ENCODE measurements at regions not wholly inside any gene's neighbourhood (a gene's known extent, or its start where the extent isn't known, plus 50 kb on each side); places are given as distances from the start of the nearest gene placed in this dataset.

DNA sequence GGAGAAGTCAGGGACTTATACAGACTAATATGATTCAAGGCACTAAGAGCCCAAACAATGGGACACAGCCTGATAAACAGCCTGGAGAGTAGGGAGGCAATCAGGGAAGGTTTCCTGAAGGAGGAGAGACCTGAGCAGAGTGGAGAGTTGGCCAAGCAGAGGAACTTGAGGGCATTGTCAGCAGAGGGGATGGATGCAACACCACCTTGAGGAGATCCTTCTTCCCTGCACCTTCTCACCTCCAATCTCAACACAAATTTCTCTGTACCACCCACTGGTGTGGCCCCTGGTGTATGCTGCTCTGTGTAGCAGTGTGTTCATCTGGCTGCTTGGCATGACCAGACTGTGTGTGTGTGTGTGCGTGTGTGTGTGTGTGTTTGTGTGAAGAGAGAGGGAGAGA is 146.2 kb downstream of the WDR11 start:
- Histone ChIP-seq H3K79me2 (replicated peaks; ENCODE audit: insufficient read depth) (no peaks in the 10 kb centered on the region), H4K20me1 (replicated peaks; ENCODE audit: insufficient read depth) (no peaks in the 10 kb centered on the region), H3K27me3 (ENCODE audit: insufficient read depth) (no peaks in the 10 kb centered on the region), H3K4me3 (no peak overlapping the region), H3K4me1 (ENCODE audit: insufficient read depth) (no peaks in the 10 kb centered on the region), H3K27ac (ENCODE audit: low read depth) (no peak overlapping the region), H2AFZ (no peak overlapping the region), H3K4me2 (no peak overlapping the region), H3F3A (replicated peaks; ENCODE audit: low read depth) (no peaks in the 10 kb centered on the region), H3K9me2 (ENCODE audit: insufficient read depth) (peaks cover 5% of the 10 kb centered on the region; the same call in 1 of the 2 replicates), H3K36me3 (ENCODE audit: insufficient read depth) (no peaks in the 10 kb centered on the region; the same call in 1 of the 2 replicates)
- H3K27me3 Mint-ChIP-seq (ENCODE audit: insufficient read depth, low read depth, poor library complexity): peaks cover 6% of the 10 kb centered on the region
- no peak overlapping the region for H3K27ac Mint-ChIP-seq
- DNase-seq (ENCODE audit: low spot score) (no peak), ATAC-seq (no peak)
- H3K4me1 Mint-ChIP-seq: peaks cover 6% of the 10 kb centered on the region
- H3K36me3 Mint-ChIP-seq (ENCODE audit: low read depth): peaks cover 14% of the 10 kb centered on the region
- no peak overlapping the region for H3K4me3 Mint-ChIP-seq
- peaks cover 29% of the 10 kb centered on the region for H3K9me3 Mint-ChIP-seq
- no peak for TF ChIP-seq ZNF114 (CRISPR knock-in tag; IDR thresholded peaks at IDR 0.05)
- no peak for TF ChIP-seq JUNB (IDR thresholded peaks at IDR 0.05; ENCODE audit: unreplicated experiment)
- TF ChIP-seq EZH2phosphoT487 (IDR thresholded peaks at IDR 0.05; ENCODE audit: unreplicated experiment): no peak
- no peak for TF ChIP-seq NANOG (IDR thresholded peaks at IDR 0.05; ENCODE audit: borderline replicate concordance)
- TF ChIP-seq, protein P1, sequence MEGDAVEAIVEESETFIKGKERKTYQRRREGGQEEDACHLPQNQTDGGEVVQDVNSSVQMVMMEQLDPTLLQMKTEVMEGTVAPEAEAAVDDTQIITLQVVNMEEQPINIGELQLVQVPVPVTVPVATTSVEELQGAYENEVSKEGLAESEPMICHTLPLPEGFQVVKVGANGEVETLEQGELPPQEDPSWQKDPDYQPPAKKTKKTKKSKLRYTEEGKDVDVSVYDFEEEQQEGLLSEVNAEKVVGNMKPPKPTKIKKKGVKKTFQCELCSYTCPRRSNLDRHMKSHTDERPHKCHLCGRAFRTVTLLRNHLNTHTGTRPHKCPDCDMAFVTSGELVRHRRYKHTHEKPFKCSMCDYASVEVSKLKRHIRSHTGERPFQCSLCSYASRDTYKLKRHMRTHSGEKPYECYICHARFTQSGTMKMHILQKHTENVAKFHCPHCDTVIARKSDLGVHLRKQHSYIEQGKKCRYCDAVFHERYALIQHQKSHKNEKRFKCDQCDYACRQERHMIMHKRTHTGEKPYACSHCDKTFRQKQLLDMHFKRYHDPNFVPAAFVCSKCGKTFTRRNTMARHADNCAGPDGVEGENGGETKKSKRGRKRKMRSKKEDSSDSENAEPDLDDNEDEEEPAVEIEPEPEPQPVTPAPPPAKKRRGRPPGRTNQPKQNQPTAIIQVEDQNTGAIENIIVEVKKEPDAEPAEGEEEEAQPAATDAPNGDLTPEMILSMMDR (conservative IDR thresholded peaks at IDR 0.05; ENCODE audit: low read depth in 2 of 2): peak in 1 of 2 experiments; percentile 30; a peak in 2 of 4 replicates
- no peak for TF ChIP-seq POLR2AphosphoS5 (IDR thresholded peaks at IDR 0.05; ENCODE audit: low read depth)

DNA sequence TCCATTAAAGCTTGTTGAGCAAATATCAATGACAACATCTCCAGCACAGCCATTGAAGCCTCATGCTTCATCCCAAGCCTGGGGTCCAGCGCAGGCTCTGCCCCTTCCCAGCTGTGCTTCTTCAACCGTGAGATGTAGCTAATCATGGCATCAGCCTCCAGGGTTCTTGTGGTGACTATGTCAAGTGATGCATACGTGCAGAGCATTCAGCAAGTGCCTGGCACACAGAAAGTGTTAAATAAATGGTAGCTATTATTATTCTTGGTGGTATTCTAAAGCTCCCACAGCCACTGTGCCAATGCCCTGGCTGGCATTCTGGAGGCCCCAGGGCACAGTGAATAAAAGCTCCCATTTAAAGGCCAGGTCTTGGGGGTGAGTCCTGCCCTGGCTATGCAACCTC is 146.6 kb downstream of the WDR11 start:
- no peak overlapping the region for H3K4me3 ChIP-seq
- no peak overlapping the region for H3K27ac ChIP-seq (ENCODE audit: low read depth)
- H3K4me2 ChIP-seq: no peak overlapping the region
- Mint-ChIP-seq H3K4me3 (no peak overlapping the region), H3K36me3 (ENCODE audit: low read depth) (peaks cover 14% of the 10 kb centered on the region), H3K27me3 (ENCODE audit: insufficient read depth, low read depth, poor library complexity) (peaks cover 6% of the 10 kb centered on the region), H3K9me3 (peaks cover 25% of the 10 kb centered on the region), H3K4me1 (peaks cover 6% of the 10 kb centered on the region), H3K27ac (no peak overlapping the region)
- ATAC-seq: no peak
- H2AFZ ChIP-seq: no peak overlapping the region
- H3K27me3 ChIP-seq (ENCODE audit: insufficient read depth): no peaks in the 10 kb centered on the region
- peaks cover 5% of the 10 kb centered on the region; the same call in 1 of the 2 replicates for H3K9me2 ChIP-seq (ENCODE audit: insufficient read depth)
- no peaks in the 10 kb centered on the region for H3K4me1 ChIP-seq (ENCODE audit: insufficient read depth)
- H3F3A ChIP-seq (replicated peaks; ENCODE audit: low read depth): no peaks in the 10 kb centered on the region
- no peaks in the 10 kb centered on the region for H4K20me1 ChIP-seq (replicated peaks; ENCODE audit: insufficient read depth)
- H3K79me2 ChIP-seq (replicated peaks; ENCODE audit: insufficient read depth): no peaks in the 10 kb centered on the region
- H3K36me3 ChIP-seq (ENCODE audit: insufficient read depth): no peaks in the 10 kb centered on the region; the same call in 1 of the 2 replicates
- no peak for DNase-seq (ENCODE audit: low spot score)
- TF ChIP-seq JUNB (IDR thresholded peaks at IDR 0.05; ENCODE audit: unreplicated experiment) (no peak), POLR2AphosphoS5 (IDR thresholded peaks at IDR 0.05; ENCODE audit: low read depth) (no peak), CREB1 (CRISPR knock-in tag; IDR thresholded peaks at IDR 0.05; ENCODE audit: low read depth) (no peak)

DNA sequence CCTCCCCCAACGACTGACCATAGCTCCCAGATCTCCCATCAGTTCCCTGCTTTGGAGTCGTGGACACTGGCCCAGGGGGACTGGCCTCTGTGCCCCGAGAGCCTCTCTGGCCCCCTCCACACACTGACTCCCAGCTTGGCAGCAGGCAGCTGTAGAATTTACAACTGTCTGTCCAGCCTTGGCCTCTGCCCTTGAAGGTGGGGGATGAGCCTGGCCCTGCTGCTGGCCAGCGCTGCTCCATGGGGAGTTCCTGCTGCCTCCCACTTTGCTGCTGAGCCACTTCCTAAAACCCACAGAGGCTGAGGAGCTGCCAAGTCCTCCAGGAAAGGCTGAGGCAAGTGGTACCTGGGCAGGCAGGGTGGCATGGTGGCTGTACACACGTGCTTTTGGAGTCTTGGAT is 147.1 kb downstream of the WDR11 start:
- no peak overlapping the region for H3K4me3 ChIP-seq
- TF ChIP-seq, protein P2, sequence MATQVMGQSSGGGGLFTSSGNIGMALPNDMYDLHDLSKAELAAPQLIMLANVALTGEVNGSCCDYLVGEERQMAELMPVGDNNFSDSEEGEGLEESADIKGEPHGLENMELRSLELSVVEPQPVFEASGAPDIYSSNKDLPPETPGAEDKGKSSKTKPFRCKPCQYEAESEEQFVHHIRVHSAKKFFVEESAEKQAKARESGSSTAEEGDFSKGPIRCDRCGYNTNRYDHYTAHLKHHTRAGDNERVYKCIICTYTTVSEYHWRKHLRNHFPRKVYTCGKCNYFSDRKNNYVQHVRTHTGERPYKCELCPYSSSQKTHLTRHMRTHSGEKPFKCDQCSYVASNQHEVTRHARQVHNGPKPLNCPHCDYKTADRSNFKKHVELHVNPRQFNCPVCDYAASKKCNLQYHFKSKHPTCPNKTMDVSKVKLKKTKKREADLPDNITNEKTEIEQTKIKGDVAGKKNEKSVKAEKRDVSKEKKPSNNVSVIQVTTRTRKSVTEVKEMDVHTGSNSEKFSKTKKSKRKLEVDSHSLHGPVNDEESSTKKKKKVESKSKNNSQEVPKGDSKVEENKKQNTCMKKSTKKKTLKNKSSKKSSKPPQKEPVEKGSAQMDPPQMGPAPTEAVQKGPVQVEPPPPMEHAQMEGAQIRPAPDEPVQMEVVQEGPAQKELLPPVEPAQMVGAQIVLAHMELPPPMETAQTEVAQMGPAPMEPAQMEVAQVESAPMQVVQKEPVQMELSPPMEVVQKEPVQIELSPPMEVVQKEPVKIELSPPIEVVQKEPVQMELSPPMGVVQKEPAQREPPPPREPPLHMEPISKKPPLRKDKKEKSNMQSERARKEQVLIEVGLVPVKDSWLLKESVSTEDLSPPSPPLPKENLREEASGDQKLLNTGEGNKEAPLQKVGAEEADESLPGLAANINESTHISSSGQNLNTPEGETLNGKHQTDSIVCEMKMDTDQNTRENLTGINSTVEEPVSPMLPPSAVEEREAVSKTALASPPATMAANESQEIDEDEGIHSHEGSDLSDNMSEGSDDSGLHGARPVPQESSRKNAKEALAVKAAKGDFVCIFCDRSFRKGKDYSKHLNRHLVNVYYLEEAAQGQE (IDR thresholded peaks at IDR 0.05; ENCODE audit: unreplicated experiment): no peak
- TF ChIP-seq, protein P3, sequence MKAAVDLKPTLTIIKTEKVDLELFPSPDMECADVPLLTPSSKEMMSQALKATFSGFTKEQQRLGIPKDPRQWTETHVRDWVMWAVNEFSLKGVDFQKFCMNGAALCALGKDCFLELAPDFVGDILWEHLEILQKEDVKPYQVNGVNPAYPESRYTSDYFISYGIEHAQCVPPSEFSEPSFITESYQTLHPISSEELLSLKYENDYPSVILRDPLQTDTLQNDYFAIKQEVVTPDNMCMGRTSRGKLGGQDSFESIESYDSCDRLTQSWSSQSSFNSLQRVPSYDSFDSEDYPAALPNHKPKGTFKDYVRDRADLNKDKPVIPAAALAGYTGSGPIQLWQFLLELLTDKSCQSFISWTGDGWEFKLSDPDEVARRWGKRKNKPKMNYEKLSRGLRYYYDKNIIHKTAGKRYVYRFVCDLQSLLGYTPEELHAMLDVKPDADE (IDR thresholded peaks at IDR 0.05): no peak
- TF ChIP-seq, protein P1 (conservative IDR thresholded peaks at IDR 0.05; ENCODE audit: low read depth in 2 of 2): no peak
- TF ChIP-seq EZH2phosphoT487 (IDR thresholded peaks at IDR 0.05; ENCODE audit: unreplicated experiment) (no peak), POLR2AphosphoS5 (IDR thresholded peaks at IDR 0.05; ENCODE audit: low read depth) (no peak), NANOG (IDR thresholded peaks at IDR 0.05; ENCODE audit: borderline replicate concordance) (no peak)
- H3F3A ChIP-seq (replicated peaks; ENCODE audit: low read depth): no peaks in the 10 kb centered on the region
- H3K9me3 Mint-ChIP-seq: peaks cover 20% of the 10 kb centered on the region
- peaks cover 12% of the 10 kb centered on the region for H3K36me3 Mint-ChIP-seq (ENCODE audit: low read depth)
- no peak overlapping the region for H3K27ac ChIP-seq (ENCODE audit: low read depth)
- H3K27me3 Mint-ChIP-seq (ENCODE audit: insufficient read depth, low read depth, poor library complexity): peaks cover 6% of the 10 kb centered on the region
- no peaks in the 10 kb centered on the region for H3K27me3 ChIP-seq (ENCODE audit: insufficient read depth)
- no peak overlapping the region for H3K4me2 ChIP-seq
- no peak overlapping the region for H3K4me3 Mint-ChIP-seq
- no peaks in the 10 kb centered on the region for H3K79me2 ChIP-seq (replicated peaks; ENCODE audit: insufficient read depth)
- H3K36me3 ChIP-seq (ENCODE audit: insufficient read depth): no peaks in the 10 kb centered on the region; the same call in 1 of the 2 replicates
- H3K4me1 Mint-ChIP-seq: peaks cover 6% of the 10 kb centered on the region
- no peaks in the 10 kb centered on the region for H3K4me1 ChIP-seq (ENCODE audit: insufficient read depth)
- no peak overlapping the region for H2AFZ ChIP-seq
- peaks cover 5% of the 10 kb centered on the region; the same call in 1 of the 2 replicates for H3K9me2 ChIP-seq (ENCODE audit: insufficient read depth)
- ATAC-seq (no peak), DNase-seq (ENCODE audit: low spot score) (no peak)
- no peak overlapping the region for H3K27ac Mint-ChIP-seq
- H4K20me1 ChIP-seq (replicated peaks; ENCODE audit: insufficient read depth): no peaks in the 10 kb centered on the region

All from GM23338 (cell line).